ENCODE measurements at regions not wholly inside any gene's neighbourhood (a gene's known extent, or its start where the extent isn't known, plus 50 kb on each side); places are given as distances from the start of the nearest gene placed in this dataset.
A peak's percentile ranks its signal among the peaks of the same experiment; 100 is the strongest.
"Not testable (repeated sequence)": the region's sequence is repeated elsewhere in the genome, so short reads cannot be mapped to it uniquely, and the experiment has no call there.

DNA sequence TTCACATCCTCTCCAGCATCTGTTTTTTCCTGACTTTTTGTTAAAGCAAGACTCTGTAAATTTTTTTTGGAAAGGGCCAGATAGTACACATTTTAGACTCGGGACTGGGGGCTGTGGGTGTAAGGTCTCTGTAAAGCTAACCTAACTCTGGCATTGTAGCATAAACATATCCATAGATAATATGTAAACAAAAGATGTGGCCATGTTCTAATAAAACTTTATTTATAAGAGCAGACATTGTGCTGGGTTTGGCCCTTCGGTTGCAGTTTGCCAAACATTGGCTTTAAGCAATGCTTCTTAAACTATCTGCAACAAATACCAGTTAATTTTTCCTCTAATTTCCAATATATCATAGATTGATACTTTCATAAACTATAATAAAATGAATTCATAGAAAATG lies 605.2 kb downstream of the EBF1 start:
- Histone ChIP-seq H3K4me1 (ENCODE audit: control insufficient read depth, insufficient read depth, low read length) (no peaks in the 10 kb centered on the region), H4K20me1 (ENCODE audit: control insufficient read depth, insufficient read depth) (no peaks in the 10 kb centered on the region), H3K27ac (ENCODE audit: control insufficient read depth, insufficient read depth) (no peak overlapping the region), H3K27me3 (replicated peaks in 1 of 2; ENCODE audit: control insufficient read depth in 2 of 2, insufficient read depth in 2 of 2, low read length in 1 of 2) (no peaks in the 10 kb centered on the region), H3K4me3 (no peak overlapping the region), H3K79me2 (ENCODE audit: control insufficient read depth, insufficient read depth, low read length) (no peaks in the 10 kb centered on the region), H2AFZ (ENCODE audit: control insufficient read depth, low read depth, low read length) (no peak overlapping the region), H3K4me2 (ENCODE audit: control insufficient read depth, insufficient read depth) (no peak overlapping the region), H3K36me3 (ENCODE audit: control insufficient read depth in 2 of 2, insufficient read depth in 2 of 2, low read length in 1 of 2) (no peaks in the 10 kb centered on the region), H3K9ac (ENCODE audit: control insufficient read depth, insufficient read depth, low read length) (no peak overlapping the region), H3K9me3 (replicated peaks; ENCODE audit: control insufficient read depth, insufficient read depth, low read length) (no peaks in the 10 kb centered on the region)
- CTCF ChIA-PET, result no interaction called here
- intact Hi-C loops (cut with micrococcal nuclease; ENCODE audit: unreplicated experiment), result loop anchor here (10.0 kb wide), 1 partner anchor 1210 kb away; no protein-coding TSS in a partner anchor
- FAIRE-seq (no peak), DNase-seq (ENCODE audit: low read depth, low spot score) (no peak), ATAC-seq (no peak)
- in situ Hi-C loops (cut with MboI), result no loop called here
- SMC1A ChIA-PET (ENCODE audit: uncharacterized antibody, unreplicated experiment), result interaction anchor here (0.8 to 1.8 kb wide), 2 partner anchors 16 to 30 kb away, joined by 3 to 4 read pairs; no protein-coding TSS in a partner anchor
- RAD21 ChIA-PET (ENCODE audit: unreplicated experiment), result no interaction called here
- TF ChIP-seq BCL11A (IDR thresholded peaks at IDR 0.05; ENCODE audit: low read depth, low read length) (no peak), FOXK2 (IDR thresholded peaks at IDR 0.05) (no peak), ZBED1 (IDR thresholded peaks at IDR 0.05; ENCODE audit: borderline replicate concordance) (no peak)
- TF ChIP-seq, protein P1, sequence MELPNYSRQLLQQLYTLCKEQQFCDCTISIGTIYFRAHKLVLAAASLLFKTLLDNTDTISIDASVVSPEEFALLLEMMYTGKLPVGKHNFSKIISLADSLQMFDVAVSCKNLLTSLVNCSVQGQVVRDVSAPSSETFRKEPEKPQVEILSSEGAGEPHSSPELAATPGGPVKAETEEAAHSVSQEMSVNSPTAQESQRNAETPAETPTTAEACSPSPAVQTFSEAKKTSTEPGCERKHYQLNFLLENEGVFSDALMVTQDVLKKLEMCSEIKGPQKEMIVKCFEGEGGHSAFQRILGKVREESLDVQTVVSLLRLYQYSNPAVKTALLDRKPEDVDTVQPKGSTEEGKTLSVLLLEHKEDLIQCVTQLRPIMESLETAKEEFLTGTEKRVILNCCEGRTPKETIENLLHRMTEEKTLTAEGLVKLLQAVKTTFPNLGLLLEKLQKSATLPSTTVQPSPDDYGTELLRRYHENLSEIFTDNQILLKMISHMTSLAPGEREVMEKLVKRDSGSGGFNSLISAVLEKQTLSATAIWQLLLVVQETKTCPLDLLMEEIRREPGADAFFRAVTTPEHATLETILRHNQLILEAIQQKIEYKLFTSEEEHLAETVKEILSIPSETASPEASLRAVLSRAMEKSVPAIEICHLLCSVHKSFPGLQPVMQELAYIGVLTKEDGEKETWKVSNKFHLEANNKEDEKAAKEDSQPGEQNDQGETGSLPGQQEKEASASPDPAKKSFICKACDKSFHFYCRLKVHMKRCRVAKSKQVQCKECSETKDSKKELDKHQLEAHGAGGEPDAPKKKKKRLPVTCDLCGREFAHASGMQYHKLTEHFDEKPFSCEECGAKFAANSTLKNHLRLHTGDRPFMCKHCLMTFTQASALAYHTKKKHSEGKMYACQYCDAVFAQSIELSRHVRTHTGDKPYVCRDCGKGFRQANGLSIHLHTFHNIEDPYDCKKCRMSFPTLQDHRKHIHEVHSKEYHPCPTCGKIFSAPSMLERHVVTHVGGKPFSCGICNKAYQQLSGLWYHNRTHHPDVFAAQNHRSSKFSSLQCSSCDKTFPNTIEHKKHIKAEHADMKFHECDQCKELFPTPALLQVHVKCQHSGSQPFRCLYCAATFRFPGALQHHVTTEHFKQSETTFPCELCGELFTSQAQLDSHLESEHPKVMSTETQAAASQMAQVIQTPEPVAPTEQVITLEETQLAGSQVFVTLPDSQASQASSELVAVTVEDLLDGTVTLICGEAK (IDR thresholded peaks at IDR 0.05; ENCODE audit: borderline replicate concordance), result peak; percentile 70
- POLR2A ChIA-PET, result no interaction called here
- WGBS (ENCODE audit: insufficient coverage, insufficient replicate concordance, low lambda C conversion rate, missing lambda C conversion rate), result 23% methylated on average over 2 of the region's 2 CpGs
- BruUV-seq (replicated peaks), result no TSS peak

DNA sequence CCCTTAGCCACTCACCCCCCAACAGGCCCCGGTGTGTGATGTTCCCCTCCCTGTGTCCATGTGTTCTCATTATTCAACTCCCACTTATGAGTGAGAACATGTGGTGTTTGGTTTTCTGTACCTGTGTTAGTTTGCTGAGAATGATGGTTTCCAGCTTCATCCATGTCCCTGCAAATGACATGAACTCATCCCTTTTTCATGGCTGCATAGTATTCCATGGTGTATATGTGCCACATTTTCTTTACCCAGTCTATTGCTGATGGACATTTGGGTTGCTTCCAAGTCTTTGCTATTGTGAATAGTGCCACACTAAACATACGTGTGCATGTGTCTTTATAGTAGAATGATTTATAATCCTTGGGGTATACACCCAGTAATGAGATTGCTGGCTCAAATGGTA lies 605.7 kb downstream of the EBF1 start:
- FAIRE-seq; in situ Hi-C loops (cut with MboI); H3K4me1 ChIP-seq (ENCODE audit: control insufficient read depth, insufficient read depth, low read length); POLR2A ChIA-PET; H3K27ac ChIP-seq (ENCODE audit: control insufficient read depth, insufficient read depth); ATAC-seq; H3K36me3 ChIP-seq (ENCODE audit: control insufficient read depth in 2 of 2, insufficient read depth in 2 of 2, low read length in 1 of 2); DNase-seq (ENCODE audit: low read depth, low spot score); H3K79me2 ChIP-seq (ENCODE audit: control insufficient read depth, insufficient read depth, low read length); BruUV-seq (replicated peaks); H3K27me3 ChIP-seq (replicated peaks in 1 of 2; ENCODE audit: control insufficient read depth in 2 of 2, insufficient read depth in 2 of 2, low read length in 1 of 2); H3K4me2 ChIP-seq (ENCODE audit: control insufficient read depth, insufficient read depth); H4K20me1 ChIP-seq (ENCODE audit: control insufficient read depth, insufficient read depth); H3K4me3 ChIP-seq; H3K9ac ChIP-seq (ENCODE audit: control insufficient read depth, insufficient read depth, low read length); RAD21 ChIA-PET (ENCODE audit: unreplicated experiment); H3K9me3 ChIP-seq (replicated peaks; ENCODE audit: control insufficient read depth, insufficient read depth, low read length); H2AFZ ChIP-seq (ENCODE audit: control insufficient read depth, low read depth, low read length): not testable (repeated sequence)
- SMC1A ChIA-PET (ENCODE audit: uncharacterized antibody, unreplicated experiment), result interaction anchor here (1.5 to 1.8 kb wide), 2 partner anchors 30 to 60 kb away, joined by 3 to 4 read pairs; no protein-coding TSS in a partner anchor
- WGBS (ENCODE audit: insufficient coverage, insufficient replicate concordance, low lambda C conversion rate, missing lambda C conversion rate), result 50% methylated on average over 2 of the region's 2 CpGs
- intact Hi-C loops (cut with micrococcal nuclease; ENCODE audit: unreplicated experiment), result loop anchor here (10.0 kb wide), 1 partner anchor 1209 kb away; no protein-coding TSS in a partner anchor
- CTCF ChIA-PET, result interaction anchor here (1.3 kb wide), 1 partner anchor 18 kb away, joined by 4 read pairs; no protein-coding TSS in a partner anchor
